Subcutaneous abdominal adipose tissue (tissue), 5 donors: ENCODE measurements at regions not wholly inside any gene's neighbourhood (a gene's known extent, or its start where the extent isn't known, plus 50 kb on each side); places are given as distances from the start of the nearest gene placed in this dataset.

ENCODE experiments used
- H3K27ac ChIP-seq: one replicate; pipeline ENCODE4 v1.7.0; 2013; ENCODE audit warnings: low read depth, mild to moderate bottlenecking, inconsistent platforms, low read length, moderate library complexity
- H3K27me3 ChIP-seq, 5 donors: one replicate each; pipeline ENCODE4 v1.7.0; 2013; ENCODE audit warnings: low read length in 5 of 5, inconsistent platforms in 1 of 5; ENCODE audit not compliant: control insufficient read depth in 5 of 5, insufficient read depth in 4 of 5
- H3K36me3 ChIP-seq, 5 donors: one replicate each; pipeline ENCODE4 v1.7.0; 2013; ENCODE audit warnings: low read length in 5 of 5; ENCODE audit not compliant: control insufficient read depth in 5 of 5, insufficient read depth in 5 of 5
- H3K4me1 ChIP-seq, 5 donors: one replicate each; pipeline ENCODE4 v1.7.0; 2013; ENCODE audit warnings: low read length in 5 of 5, mild to moderate bottlenecking in 3 of 5, moderate library complexity in 1 of 5; ENCODE audit not compliant: control insufficient read depth in 5 of 5, insufficient read depth in 5 of 5
- H3K4me3 ChIP-seq, 5 donors: one replicate each; pipeline ENCODE4 v1.7.0; 2013; ENCODE audit warnings: low read length in 5 of 5, low read depth in 1 of 5
- H3K9ac ChIP-seq, 5 donors: one replicate each; pipeline ENCODE4 v1.7.0; 2013; ENCODE audit warnings: low read length in 5 of 5, mild to moderate bottlenecking in 4 of 5, moderate library complexity in 3 of 5
- H3K9me3 ChIP-seq, 5 donors: one replicate each; pipeline ENCODE4 v1.7.0; 2013; ENCODE audit warnings: low read length in 5 of 5; ENCODE audit not compliant: control insufficient read depth in 5 of 5
- donor health status: healthy.
- donor health status: healthy.
- donor health status: healthy.
- donor health status: healthy.
- donor health status: healthy.

GRCh38 chr9:119009249-119009648 is 360.0 kb downstream of the BRINP1 start:
- H3K36me3 ChIP-seq: no peaks in the 10 kb centered on the region
- H3K27me3 ChIP-seq: no peaks in the 10 kb centered on the region
- H3K4me1 ChIP-seq: peaks cover 0 to 8% (median 0%) of the 10 kb centered on the region in 5 donors
- no peak overlapping the region for H3K27ac ChIP-seq
- no peaks in the 10 kb centered on the region for H3K9me3 ChIP-seq
- no peak overlapping the region for H3K4me3 ChIP-seq
- no peak overlapping the region for H3K9ac ChIP-seq

- no peaks in the 10 kb centered on the region for H3K27me3 ChIP-seq
- no peak overlapping the region for H3K9ac ChIP-seq
- H3K4me1 ChIP-seq: no peaks in the 10 kb centered on the region
- no peak overlapping the region for H3K4me3 ChIP-seq
- no peak overlapping the region for H3K27ac ChIP-seq
- H3K36me3 ChIP-seq: no peaks in the 10 kb centered on the region
- no peaks in the 10 kb centered on the region for H3K9me3 ChIP-seq
Measured at GRCh38 chr9:119020284-119020683, 349.0 kb downstream of the BRINP1 start.

GRCh38 chr9:119020730-119021333 is 348.4 kb downstream of the BRINP1 start:
- Histone ChIP-seq H3K9me3 (no peaks in the 10 kb centered on the region), H3K36me3 (no peaks in the 10 kb centered on the region), H3K27me3 (no peaks in the 10 kb centered on the region), H3K9ac (no peak overlapping the region), H3K27ac (no peak overlapping the region), H3K4me3 (no peak overlapping the region), H3K4me1 (no peaks in the 10 kb centered on the region)

- H3K9ac ChIP-seq: no peak overlapping the region
- no peak overlapping the region for H3K27ac ChIP-seq
- H3K27me3 ChIP-seq: no peaks in the 10 kb centered on the region
- H3K9me3 ChIP-seq: no peaks in the 10 kb centered on the region
- H3K4me3 ChIP-seq: no peak overlapping the region
- H3K4me1 ChIP-seq: peaks cover 0 to 5% (median 0%) of the 10 kb centered on the region in 5 donors
- no peaks in the 10 kb centered on the region for H3K36me3 ChIP-seq
Measured at GRCh38 chr9:119026120-119026519, 343.1 kb downstream of the BRINP1 start.

- Histone ChIP-seq H3K4me1 (peaks cover 0 to 5% (median 0%) of the 10 kb centered on the region in 5 donors), H3K27ac (no peak overlapping the region), H3K36me3 (no peaks in the 10 kb centered on the region), H3K9ac (no peak overlapping the region), H3K27me3 (no peaks in the 10 kb centered on the region), H3K4me3 (no peak overlapping the region), H3K9me3 (no peaks in the 10 kb centered on the region)
Measured at GRCh38 chr9:119027901-119028699, 341.1 kb downstream of the BRINP1 start.

- Histone ChIP-seq H3K9me3 (peaks cover 0 to 5% (median 0%) of the 10 kb centered on the region in 5 donors), H3K27me3 (no peaks in the 10 kb centered on the region), H3K27ac (no peak overlapping the region), H3K36me3 (no peaks in the 10 kb centered on the region), H3K4me3 (no peak overlapping the region), H3K4me1 (peaks cover 0 to 5% (median 0%) of the 10 kb centered on the region in 5 donors), H3K9ac (no peak overlapping the region)
Measured at GRCh38 chr9:119029886-119030285, 339.3 kb downstream of the BRINP1 start.

- Histone ChIP-seq H3K36me3 (no peaks in the 10 kb centered on the region), H3K9me3 (peaks cover 0 to 5% (median 0%) of the 10 kb centered on the region in 5 donors), H3K9ac (no peak overlapping the region), H3K27ac (no peak overlapping the region), H3K4me3 (no peak overlapping the region), H3K4me1 (no peaks in the 10 kb centered on the region), H3K27me3 (no peaks in the 10 kb centered on the region)
Measured at GRCh38 chr9:119033596-119033995, 335.6 kb downstream of the BRINP1 start.

GRCh38 chr9:119036969-119037368 is 332.3 kb downstream of the BRINP1 start:
- Histone ChIP-seq H3K4me1 (no peaks in the 10 kb centered on the region), H3K4me3 (no peak overlapping the region), H3K27ac (no peak overlapping the region), H3K9me3 (peaks cover 0 to 5% (median 0%) of the 10 kb centered on the region in 5 donors), H3K36me3 (no peaks in the 10 kb centered on the region), H3K9ac (no peak overlapping the region), H3K27me3 (no peaks in the 10 kb centered on the region)

GRCh38 chr9:119043996-119044395 is 325.2 kb downstream of the BRINP1 start:
- H3K4me3 ChIP-seq: no peak overlapping the region
- H3K4me1 ChIP-seq: no peaks in the 10 kb centered on the region

GRCh38 chr9:119044806-119045205 is 324.4 kb downstream of the BRINP1 start:
- Histone ChIP-seq H3K4me3 (no peak overlapping the region), H3K9me3 (no peaks in the 10 kb centered on the region), H3K27ac (no peak overlapping the region), H3K27me3 (no peaks in the 10 kb centered on the region), H3K9ac (no peak overlapping the region), H3K4me1 (no peaks in the 10 kb centered on the region), H3K36me3 (no peaks in the 10 kb centered on the region)

More at GRCh38 chr9:119043996-119044395, 325.2 kb downstream of the BRINP1 start:
- H3K27me3 ChIP-seq: no peaks in the 10 kb centered on the region
- H3K36me3 ChIP-seq: no peaks in the 10 kb centered on the region
- H3K9ac ChIP-seq: no peak overlapping the region
- H3K27ac ChIP-seq: no peak overlapping the region
- H3K9me3 ChIP-seq: no peaks in the 10 kb centered on the region
